ENCODE measurements at regions not wholly inside any gene's neighbourhood (a gene's known extent, or its start where the extent isn't known, plus 50 kb on each side); places are given as distances from the start of the nearest gene placed in this dataset.

DNA sequence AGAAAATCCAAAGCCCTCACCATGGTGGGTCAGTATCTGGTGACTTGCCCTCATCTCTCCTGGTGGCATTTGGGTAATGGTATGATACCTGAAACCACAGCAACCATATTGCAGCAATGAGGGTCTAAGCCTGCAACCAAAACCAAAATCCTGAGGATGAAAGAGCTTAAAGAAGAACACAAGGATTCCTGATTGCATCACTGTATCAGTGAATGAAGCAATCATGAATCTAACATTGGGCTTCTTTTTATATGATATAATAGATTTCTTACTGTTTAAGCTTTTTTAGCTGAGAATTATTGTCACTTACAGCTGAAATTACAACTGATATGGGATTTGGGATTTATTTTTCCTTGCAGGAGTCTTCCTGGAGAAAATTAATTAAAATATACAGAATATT lies 269.9 kb downstream of the MEF2C start:
- DNase-seq, result no peak

DNA sequence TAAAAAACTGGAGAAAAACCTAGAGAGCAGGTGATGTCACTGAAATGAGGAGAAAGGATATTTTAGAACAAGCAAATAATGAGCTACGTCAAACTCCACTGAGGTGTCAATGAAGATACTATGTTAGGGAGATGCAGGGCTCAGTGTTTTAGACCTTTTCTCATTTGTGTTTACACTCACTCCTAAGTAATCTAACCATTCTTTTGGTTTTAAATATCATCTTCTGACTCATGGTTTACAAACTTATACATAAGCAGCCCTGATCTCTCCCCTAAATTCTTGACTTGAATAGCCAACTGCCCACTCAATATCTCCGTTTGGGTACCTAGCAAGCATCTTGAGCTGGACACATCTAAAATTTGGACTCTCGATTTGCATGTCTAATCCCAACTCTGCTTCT lies 272.4 kb downstream of the MEF2C start:
- DNase-seq, result no peak

- DNase-seq, result no peak
Observed at GRCh38 chr5:88607492-88607891, 275.5 kb downstream of the MEF2C start.

GRCh38 chr5:88606626-88607025 lies 276.4 kb downstream of the MEF2C start:
- DNase-seq, result no peak

DNA sequence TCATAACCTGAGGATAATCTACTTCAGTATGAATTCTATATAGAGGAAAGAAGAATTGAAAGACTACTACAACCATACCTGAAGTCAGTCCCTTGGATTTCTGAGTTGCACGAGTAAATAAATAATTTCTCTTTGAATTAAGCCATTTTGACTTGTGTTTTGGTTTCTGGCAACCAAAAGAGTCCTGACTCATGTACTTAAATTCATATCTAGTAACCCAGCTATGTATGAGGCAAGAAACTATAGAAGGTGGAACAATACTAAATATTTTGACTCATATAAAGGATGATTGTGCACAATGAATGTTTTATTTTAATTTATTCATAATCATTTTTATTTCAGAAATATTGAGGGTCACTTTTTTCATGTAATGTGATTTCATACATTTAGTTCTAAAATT lies 276.8 kb downstream of the MEF2C start:
- no peak for DNase-seq

- DNase-seq, result no peak
Observed at GRCh38 chr5:88602584-88602983, 280.4 kb downstream of the MEF2C start.

GRCh38 chr5:88594441-88594840 lies 288.5 kb downstream of the MEF2C start:
- DNase-seq, result no peak

GRCh38 chr5:88588609-88589008 lies 294.4 kb downstream of the MEF2C start:
- no peak for DNase-seq

GRCh38 chr5:88583471-88583870 lies 299.5 kb downstream of the MEF2C start:
- DNase-seq, result no peak

DNA sequence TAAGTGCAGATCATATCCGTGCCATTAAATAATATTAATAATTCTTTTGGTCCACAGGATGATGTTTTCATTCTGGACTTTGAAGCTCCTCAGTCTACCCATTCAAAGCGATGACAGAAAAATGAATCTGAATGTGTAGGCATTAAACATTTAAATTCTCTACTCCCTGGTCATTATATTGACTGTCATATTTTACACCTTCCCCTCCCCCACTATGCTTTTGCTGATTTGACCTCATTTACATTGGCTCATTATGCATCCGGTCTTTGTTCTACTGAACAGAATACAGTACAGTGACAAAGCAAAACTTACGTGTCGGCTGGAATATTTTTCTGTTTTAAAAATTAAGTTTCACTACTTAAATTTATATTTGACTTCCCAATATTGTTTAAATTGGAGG lies 289.7 kb upstream of the TMEM161B start:
- no peak for DNase-seq

- DNase-seq, result no peak
Observed at GRCh38 chr5:88557881-88558280, 289.2 kb upstream of the TMEM161B start.

- DNase-seq, result no peak
Observed at GRCh38 chr5:88557131-88557530, 288.5 kb upstream of the TMEM161B start.

DNA sequence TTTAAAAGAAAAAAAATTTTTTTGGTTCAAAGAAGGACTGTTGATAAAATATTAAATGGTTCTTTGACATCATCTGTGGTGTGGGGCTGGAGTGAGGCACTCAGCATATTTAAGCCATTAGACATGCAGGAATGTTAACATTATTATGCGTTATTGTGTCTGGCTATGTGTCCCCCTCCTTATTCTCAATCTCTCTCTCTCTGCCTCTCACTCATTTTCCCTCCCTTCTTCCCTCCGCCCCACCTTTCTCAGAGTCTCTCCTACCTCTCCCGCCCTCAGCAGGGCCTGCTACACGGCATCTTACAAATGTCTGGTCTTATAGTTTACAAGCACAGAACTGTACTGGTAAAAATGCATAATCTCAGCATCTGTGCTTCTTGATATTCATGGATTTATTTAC lies 287.8 kb upstream of the TMEM161B start:
- DNase-seq, result no peak

GRCh38 chr5:88555674-88556073 lies 287.0 kb upstream of the TMEM161B start:
- DNase-seq, result no peak

DNA sequence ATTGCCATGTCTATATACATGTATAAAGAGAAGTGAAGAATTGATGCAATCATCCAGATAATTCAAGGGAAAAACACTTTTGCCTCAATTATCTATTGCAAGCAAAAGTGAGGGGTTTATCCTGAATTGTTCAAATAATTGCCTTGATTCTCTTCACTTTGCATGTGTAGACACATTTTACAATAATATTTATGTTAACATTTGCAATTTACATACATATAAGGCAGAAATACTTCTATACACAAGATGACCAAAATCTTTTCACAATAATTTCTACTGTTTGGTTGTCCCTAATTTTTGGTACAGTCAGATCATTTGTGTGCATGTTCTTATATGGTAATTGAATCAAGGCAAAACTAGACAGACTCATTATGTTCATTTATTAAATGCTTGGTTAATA lies 285.3 kb upstream of the TMEM161B start:
- no peak for DNase-seq

GRCh38 chr5:88553136-88553875 lies 284.7 kb upstream of the TMEM161B start:
- no peak for DNase-seq

- no peak for DNase-seq
Observed at GRCh38 chr5:88552426-88552825, 283.8 kb upstream of the TMEM161B start.

GRCh38 chr5:88551724-88552345 lies 283.2 kb upstream of the TMEM161B start:
- DNase-seq, result no peak

GRCh38 chr5:88550736-88551135 lies 282.1 kb upstream of the TMEM161B start:
- no peak for DNase-seq

- no peak for DNase-seq
Observed at GRCh38 chr5:88548136-88548805, 279.6 kb upstream of the TMEM161B start.

DNA sequence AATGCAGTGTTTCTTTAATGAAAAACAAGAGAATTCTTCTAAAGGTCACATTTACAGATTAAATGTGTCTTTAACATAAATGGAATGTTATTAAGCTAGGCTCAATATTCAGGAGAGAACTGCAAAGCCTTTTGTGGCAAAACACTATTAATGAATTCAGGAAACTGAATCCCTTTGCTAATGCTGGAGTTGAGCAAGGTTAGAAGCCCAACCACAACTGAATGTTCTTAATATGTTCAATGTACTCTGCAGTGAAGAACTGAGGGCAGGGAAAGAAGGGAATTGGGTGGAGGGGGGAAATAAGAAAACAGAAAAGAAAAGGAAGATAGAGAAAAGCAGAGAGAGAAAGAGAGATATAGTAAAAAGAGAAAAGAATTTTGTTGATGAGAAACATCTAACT lies 276.7 kb upstream of the TMEM161B start:
- no peak for DNase-seq

GRCh38 chr5:88544671-88545070 lies 276.0 kb upstream of the TMEM161B start:
- no peak for DNase-seq

DNA sequence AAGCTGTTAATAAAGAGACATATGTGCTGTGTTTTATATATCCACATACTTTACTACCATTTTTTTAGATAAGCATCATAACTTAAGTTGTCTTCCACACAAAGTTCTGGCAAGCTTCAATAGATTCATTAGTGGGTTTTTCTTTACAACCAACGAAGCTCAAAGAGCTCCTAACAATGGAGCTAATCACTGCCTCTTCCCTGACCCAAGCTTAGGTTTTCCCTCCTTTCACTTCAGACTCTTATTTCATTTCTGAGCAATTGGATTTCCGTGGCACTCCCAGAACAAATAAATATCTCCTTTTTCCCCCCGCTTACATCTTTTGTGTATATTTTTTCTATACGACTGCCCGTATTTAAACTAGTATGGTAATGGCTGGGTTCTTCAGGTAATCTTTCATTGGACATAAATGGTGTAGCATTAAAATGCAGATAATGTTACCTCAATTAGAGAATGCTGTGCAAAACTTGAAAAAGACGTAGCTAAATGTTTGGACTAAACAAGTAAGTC lies 275.5 kb upstream of the TMEM161B start:
- no peak for DNase-seq

DNA sequence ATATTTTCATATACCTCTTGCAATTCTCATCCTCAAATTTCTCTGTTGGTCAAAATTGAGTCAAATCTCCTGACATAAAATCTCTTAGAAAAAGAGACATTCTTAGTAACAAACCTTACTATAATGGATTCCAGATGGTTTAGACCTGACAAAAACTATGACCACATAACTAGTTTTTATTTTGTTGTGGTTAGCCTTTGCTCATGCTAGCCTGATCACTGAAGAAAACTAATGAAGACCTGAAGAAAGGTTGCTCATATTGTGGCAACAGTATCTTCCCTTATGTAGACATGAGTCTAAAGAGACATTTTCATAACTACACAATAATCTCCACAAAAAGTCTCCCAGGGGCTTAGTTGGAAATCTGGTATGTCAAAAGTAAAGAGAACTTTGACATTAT lies 274.1 kb upstream of the TMEM161B start:
- no peak for DNase-seq
